ENCODE measurements at regions not wholly inside any gene's neighbourhood (a gene's known extent, or its start where the extent isn't known, plus 50 kb on each side); places are given as distances from the start of the nearest gene placed in this dataset.

GRCh38 chr3:83092521-83093221 is 1331.2 kb upstream of the GBE1 start:
- no peak for DNase-seq (ENCODE audit: low read depth)

GRCh38 chr3:83076041-83076440 is 1314.6 kb upstream of the GBE1 start:
- no peak for DNase-seq (ENCODE audit: low read depth)

- no peak for DNase-seq (ENCODE audit: low read depth)
Measured at GRCh38 chr3:83074485-83074884, 1313.0 kb upstream of the GBE1 start.

- no peak for DNase-seq (ENCODE audit: low read depth)
Measured at GRCh38 chr3:83065851-83066460, 1304.5 kb upstream of the GBE1 start.

- DNase-seq (ENCODE audit: low read depth) = no peak
Measured at GRCh38 chr3:83063446-83063845, 1302.0 kb upstream of the GBE1 start.

GRCh38 chr3:83048556-83048955 is 1287.1 kb upstream of the GBE1 start:
- DNase-seq (ENCODE audit: low read depth) = no peak

GRCh38 chr3:83039422-83039821 is 1278.0 kb upstream of the GBE1 start:
- DNase-seq (ENCODE audit: low read depth) = no peak

- no peak for DNase-seq (ENCODE audit: low read depth)
Measured at GRCh38 chr3:83035704-83036010, 1274.2 kb upstream of the GBE1 start.

GRCh38 chr3:83034806-83035703 is 1273.6 kb upstream of the GBE1 start:
- no peak for DNase-seq (ENCODE audit: low read depth)

- DNase-seq (ENCODE audit: low read depth) = no peak
Measured at GRCh38 chr3:83033133-83033532, 1271.7 kb upstream of the GBE1 start.

GRCh38 chr3:83023086-83023485 is 1261.6 kb upstream of the GBE1 start:
- DNase-seq (ENCODE audit: low read depth) = no peak

- DNase-seq (ENCODE audit: low read depth) = no peak
Measured at GRCh38 chr3:83011481-83011880, 1250.0 kb upstream of the GBE1 start.

GRCh38 chr3:83003917-83004316 is 1242.5 kb upstream of the GBE1 start:
- no peak for DNase-seq (ENCODE audit: low read depth)

GRCh38 chr3:83002869-83003445 is 1241.5 kb upstream of the GBE1 start:
- DNase-seq (ENCODE audit: low read depth) = no peak

GRCh38 chr3:82999777-83000176 is 1238.3 kb upstream of the GBE1 start:
- DNase-seq (ENCODE audit: low read depth) = no peak

- DNase-seq (ENCODE audit: low read depth) = no peak
Measured at GRCh38 chr3:82978368-82978767, 1216.9 kb upstream of the GBE1 start.

- DNase-seq (ENCODE audit: low read depth) = no peak
Measured at GRCh38 chr3:82977871-82978270, 1216.4 kb upstream of the GBE1 start.

GRCh38 chr3:82973791-82974190 is 1212.3 kb upstream of the GBE1 start:
- no peak for DNase-seq (ENCODE audit: low read depth)

- no peak for DNase-seq (ENCODE audit: low read depth)
Measured at GRCh38 chr3:82960379-82960778, 1198.9 kb upstream of the GBE1 start.

- DNase-seq (ENCODE audit: low read depth) = no peak
Measured at GRCh38 chr3:82957696-82958095, 1196.3 kb upstream of the GBE1 start.

GRCh38 chr3:82957079-82957478 is 1195.6 kb upstream of the GBE1 start:
- no peak for DNase-seq (ENCODE audit: low read depth)

GRCh38 chr3:82954486-82954885 is 1193.0 kb upstream of the GBE1 start:
- DNase-seq (ENCODE audit: low read depth) = no peak

GRCh38 chr3:82942041-82942440 is 1180.6 kb upstream of the GBE1 start:
- no peak for DNase-seq (ENCODE audit: low read depth)
